ENCODE measurements at regions not wholly inside any gene's neighbourhood (a gene's known extent, or its start where the extent isn't known, plus 50 kb on each side); places are given as distances from the start of the nearest gene placed in this dataset.

DNA sequence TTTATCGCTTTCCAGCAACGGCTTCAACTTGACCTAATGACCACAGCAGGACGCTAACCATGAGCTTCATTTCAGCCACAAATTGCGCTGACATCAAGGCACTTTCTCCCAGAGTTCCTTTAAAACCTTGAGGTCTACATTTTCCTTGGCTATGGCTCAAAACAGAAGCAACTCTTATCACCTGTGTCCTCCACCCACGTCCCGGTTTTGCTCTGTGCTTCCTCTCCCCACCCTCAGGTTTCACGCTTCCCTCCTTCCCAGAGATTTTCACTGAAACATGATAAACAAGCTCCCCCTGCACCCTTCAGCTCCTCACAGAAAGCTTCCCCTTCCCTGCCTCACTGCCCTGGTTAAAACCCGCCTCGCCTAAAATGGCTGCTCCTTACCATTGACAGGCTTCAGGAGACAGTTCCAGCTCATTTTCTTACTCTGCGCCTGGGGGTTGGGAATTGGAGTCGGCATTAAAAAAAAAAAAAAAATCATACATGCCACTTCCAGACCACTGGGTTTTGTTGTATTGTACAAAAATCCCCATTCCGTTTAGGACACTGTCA lies 229.5 kb downstream of the UBE3D start:
- Histone ChIP-seq H3K4me3 (no peak overlapping the region), H3K27me3 (no peaks in the 10 kb centered on the region), H3K27ac (no peak overlapping the region), H3K4me1 (no peaks in the 10 kb centered on the region), H3K36me3 (no peaks in the 10 kb centered on the region), H3K9me3 (no peaks in the 10 kb centered on the region)
- TF ChIP-seq CTCF (IDR thresholded peaks at IDR 0.05) = no peak
- intact Hi-C loops (cut with DNase I) = no loop called here
- DNase-seq (ENCODE audit: low spot score in 2 of 2) = no peak

- DNase-seq (ENCODE audit: low spot score in 2 of 2) = no peak
- no peak for TF ChIP-seq CTCF (IDR thresholded peaks at IDR 0.05)
- H3K4me1 ChIP-seq = no peaks in the 10 kb centered on the region
- no peaks in the 10 kb centered on the region for H3K9me3 ChIP-seq
- H3K27me3 ChIP-seq = no peaks in the 10 kb centered on the region
- no peak overlapping the region for H3K4me3 ChIP-seq
- intact Hi-C loops (cut with DNase I) = no loop called here
- no peak overlapping the region for H3K27ac ChIP-seq
- no peaks in the 10 kb centered on the region for H3K36me3 ChIP-seq
Observed at GRCh38 chr6:82840571-82840970, 225.1 kb downstream of the UBE3D start.

- Histone ChIP-seq H3K27ac (no peak overlapping the region), H3K36me3 (no peaks in the 10 kb centered on the region), H3K9me3 (no peaks in the 10 kb centered on the region), H3K4me3 (no peak overlapping the region), H3K4me1 (no peaks in the 10 kb centered on the region), H3K27me3 (no peaks in the 10 kb centered on the region)
- no peak for DNase-seq (ENCODE audit: low spot score in 2 of 2)
- intact Hi-C loops (cut with DNase I) = no loop called here
- no peak for TF ChIP-seq CTCF (IDR thresholded peaks at IDR 0.05)
Observed at GRCh38 chr6:82841309-82841708, 224.3 kb downstream of the UBE3D start.

All from ascending aorta (tissue), 2 donors.